Esophagus muscularis mucosa (tissue), 4 donors: ENCODE measurements at regions not wholly inside any gene's neighbourhood (a gene's known extent, or its start where the extent isn't known, plus 50 kb on each side); places are given as distances from the start of the nearest gene placed in this dataset.

Experiments used
- CTCF ChIP-seq, 3 experiments: fragments of 200-600 bp in 2 of 3; fragments of 450-650 bp in 1 of 3; sonication (generic) in 2 of 3; IDR thresholded peaks; one replicate each; pipeline ENCODE4 v1.5.1; 2017 to 2019; ENCODE audit warnings: antibody characterized with exemption in 3 of 3, mild to moderate bottlenecking in 2 of 3, moderate library complexity in 1 of 3
- EP300 ChIP-seq: sonication (generic); formaldehyde crosslinking; IDR thresholded peaks from one replicate; pipeline ENCODE4 v1.6.1; 2017; ENCODE audit warnings: antibody characterized with exemption
- POLR2A ChIP-seq: fragments of 450-650 bp; IDR thresholded peaks from one replicate; pipeline ENCODE4 v1.6.1; 2017; ENCODE audit warnings: antibody characterized with exemption, moderate library complexity, mild to moderate bottlenecking, low read depth

GRCh38 chr1:36731226-36732014 is 248.7 kb upstream of the CSF3R start:
- no peak for TF ChIP-seq CTCF (IDR thresholded peaks at IDR 0.05)
- TF ChIP-seq EP300, result no peak
- no peak for TF ChIP-seq POLR2A
